ENCODE measurements at regions not wholly inside any gene's neighbourhood (a gene's known extent, or its start where the extent isn't known, plus 50 kb on each side); places are given as distances from the start of the nearest gene placed in this dataset.

DNA sequence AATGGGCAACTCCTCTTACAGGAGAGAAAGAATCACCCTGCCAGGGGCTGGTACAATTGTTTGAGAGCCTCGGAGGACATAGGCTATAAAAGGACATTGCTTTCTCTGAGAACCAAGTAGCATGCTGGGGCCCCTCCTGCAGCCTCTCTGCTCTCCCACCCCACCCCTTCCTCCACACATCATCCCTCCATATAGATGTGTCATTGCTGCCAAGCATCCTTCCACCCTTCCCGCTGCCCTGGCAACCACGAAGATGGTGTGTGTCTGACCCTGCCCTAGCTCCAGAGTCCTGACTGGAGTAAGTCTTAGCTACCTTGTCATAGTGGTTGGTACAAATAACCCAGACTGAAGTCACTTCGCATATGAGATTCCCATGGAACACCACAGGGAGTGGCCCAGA lies 129.7 kb downstream of the SNX5 start:
- TF ChIP-seq CTCF (IDR thresholded peaks at IDR 0.05 in 8 of 11, conservative IDR thresholded peaks at IDR 0.05 in 3 of 11), result no peak
- TF ChIP-seq POLR2A (IDR thresholded peaks at IDR 0.05), result no peak
- no peak for TF ChIP-seq POLR2AphosphoS5 (IDR thresholded peaks at IDR 0.05)
